Rectal smooth muscle tissue (tissue), 1 donor: ENCODE measurements at regions not wholly inside any gene's neighbourhood (a gene's known extent, or its start where the extent isn't known, plus 50 kb on each side); places are given as distances from the start of the nearest gene placed in this dataset.
"Not testable (repeated sequence)": the region's sequence is repeated elsewhere in the genome, so short reads cannot be mapped to it uniquely, and the experiment has no call there.

Experiments
- H3K27ac ChIP-seq: one replicate; pipeline ENCODE4 v1.7.0; 2013; ENCODE audit warnings: low read depth, low read length, inconsistent platforms
- H3K27me3 ChIP-seq: one replicate; pipeline ENCODE4 v1.7.0; 2013; ENCODE audit warnings: low read length; ENCODE audit not compliant: control insufficient read depth, insufficient read depth
- H3K36me3 ChIP-seq: one replicate; pipeline ENCODE4 v1.7.0; 2013; ENCODE audit warnings: low read length; ENCODE audit not compliant: control insufficient read depth, insufficient read depth
- H3K4me1 ChIP-seq: one replicate; pipeline ENCODE4 v1.7.0; 2013; ENCODE audit warnings: low read length; ENCODE audit not compliant: control insufficient read depth, insufficient read depth
- H3K4me3 ChIP-seq: one replicate; pipeline ENCODE4 v1.7.0; 2013; ENCODE audit warnings: low read length
- H3K9ac ChIP-seq: one replicate; pipeline ENCODE4 v1.7.0; 2013; ENCODE audit warnings: low read length

DNA sequence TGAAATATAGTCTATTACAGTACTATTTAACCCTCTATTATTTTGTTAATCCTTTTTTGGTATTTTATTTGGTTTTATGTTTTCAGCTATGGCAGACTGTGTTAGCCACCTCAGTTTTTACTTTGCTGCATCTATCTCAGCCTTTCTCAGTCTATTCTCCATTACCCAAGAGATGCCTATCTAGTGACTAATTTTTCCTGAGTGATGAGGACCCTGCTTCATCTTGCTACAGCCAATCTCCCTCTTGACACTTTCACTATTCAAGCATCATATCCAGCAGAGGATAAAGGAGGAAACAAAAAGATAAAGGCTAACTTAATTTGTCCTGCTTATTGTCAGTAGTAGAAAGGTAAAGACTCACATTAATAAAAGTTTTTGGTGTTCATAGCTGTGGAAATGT lies 141.8 kb upstream of the NECTIN3 start:
- Histone ChIP-seq H3K36me3 (no peaks in the 10 kb centered on the region), H3K9ac (no peak overlapping the region), H3K4me1 (no peaks in the 10 kb centered on the region), H3K27me3 (no peaks in the 10 kb centered on the region), H3K27ac (no peak overlapping the region), H3K4me3 (no peak overlapping the region)

DNA sequence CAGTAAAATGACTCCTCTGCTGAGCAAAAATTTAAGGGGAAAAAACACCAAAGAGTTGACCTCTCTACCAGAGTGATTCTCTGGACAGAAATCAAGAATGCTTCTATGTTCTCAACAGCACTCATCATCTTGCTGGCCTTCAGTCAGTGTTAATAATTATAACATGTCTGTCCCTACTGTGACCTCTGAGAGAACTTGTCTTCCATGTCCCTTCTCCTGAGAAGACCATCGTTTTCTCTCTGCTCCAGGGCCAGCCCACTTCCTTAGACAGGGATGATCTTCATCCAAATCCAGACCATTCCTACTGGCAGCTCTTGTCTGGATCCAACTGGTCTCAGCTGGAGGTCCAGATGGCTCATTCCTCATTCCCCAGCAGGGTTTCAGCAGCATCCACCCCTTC lies 139.0 kb upstream of the NECTIN3 start:
- H3K9ac ChIP-seq: no peak overlapping the region
- no peak overlapping the region for H3K27ac ChIP-seq
- no peaks in the 10 kb centered on the region for H3K36me3 ChIP-seq
- H3K27me3 ChIP-seq: no peaks in the 10 kb centered on the region
- no peaks in the 10 kb centered on the region for H3K4me1 ChIP-seq
- H3K4me3 ChIP-seq: no peak overlapping the region

GRCh38 chr3:110933821-110934426 lies 137.7 kb upstream of the NECTIN3 start:
- no peaks in the 10 kb centered on the region for H3K36me3 ChIP-seq
- H3K27me3 ChIP-seq: no peaks in the 10 kb centered on the region
- H3K9ac ChIP-seq: no peak overlapping the region
- no peak overlapping the region for H3K27ac ChIP-seq
- H3K4me3 ChIP-seq: no peak overlapping the region
- no peaks in the 10 kb centered on the region for H3K4me1 ChIP-seq

- no peaks in the 10 kb centered on the region for H3K4me1 ChIP-seq
- no peak overlapping the region for H3K9ac ChIP-seq
- H3K36me3 ChIP-seq: no peaks in the 10 kb centered on the region
- H3K27ac ChIP-seq: no peak overlapping the region
- no peak overlapping the region for H3K4me3 ChIP-seq
- H3K27me3 ChIP-seq: no peaks in the 10 kb centered on the region
Measured at GRCh38 chr3:110938629-110939028, 133.0 kb upstream of the NECTIN3 start.

- Histone ChIP-seq H3K36me3 (no peaks in the 10 kb centered on the region), H3K27me3 (no peaks in the 10 kb centered on the region), H3K27ac (no peak overlapping the region), H3K9ac (no peak overlapping the region), H3K4me3 (no peak overlapping the region), H3K4me1 (no peaks in the 10 kb centered on the region)
Measured at GRCh38 chr3:110940055-110940454, 131.6 kb upstream of the NECTIN3 start.

DNA sequence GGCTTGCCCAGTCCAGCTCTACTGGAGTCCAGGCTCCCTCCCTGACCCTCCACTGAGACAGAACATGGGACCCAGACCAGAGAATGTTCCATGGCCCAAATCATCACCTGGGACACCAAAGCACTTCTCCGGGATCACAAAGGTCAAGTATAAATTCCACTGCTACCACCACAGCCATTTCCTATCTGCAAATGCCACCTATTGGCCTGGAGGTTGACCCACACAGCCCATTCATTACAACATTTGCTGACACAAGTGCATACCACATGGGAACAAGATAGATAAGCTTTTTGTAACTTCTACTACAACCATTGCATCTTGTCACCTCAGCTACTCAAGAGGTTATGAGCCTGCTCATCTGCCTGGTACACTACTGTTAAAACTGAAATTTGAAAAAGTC lies 126.8 kb upstream of the NECTIN3 start:
- no peaks in the 10 kb centered on the region for H3K27me3 ChIP-seq
- H3K9ac ChIP-seq: no peak overlapping the region
- H3K27ac ChIP-seq: no peak overlapping the region
- H3K36me3 ChIP-seq: no peaks in the 10 kb centered on the region
- H3K4me1 ChIP-seq: no peaks in the 10 kb centered on the region
- H3K4me3 ChIP-seq: no peak overlapping the region

DNA sequence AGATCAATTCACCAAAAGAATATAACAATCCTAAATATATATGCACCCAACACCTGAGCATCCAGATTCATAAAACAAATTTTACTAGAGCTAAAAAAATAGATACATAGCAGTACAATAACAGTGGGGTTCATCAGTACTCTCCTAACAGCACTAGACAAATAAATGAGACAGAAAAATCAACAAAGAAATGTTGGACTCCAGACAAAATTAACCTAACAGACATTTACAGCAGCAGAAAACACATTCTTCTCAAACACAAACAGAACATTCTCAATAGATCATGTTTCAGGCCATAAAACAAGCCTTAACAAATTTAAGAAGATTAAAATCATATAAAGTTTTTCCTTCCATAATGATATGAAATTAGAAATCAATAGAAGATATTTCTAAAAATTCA lies 124.8 kb upstream of the NECTIN3 start:
- H3K4me1 ChIP-seq: no peaks in the 10 kb centered on the region
- H3K9ac ChIP-seq: no peak overlapping the region
- no peaks in the 10 kb centered on the region for H3K27me3 ChIP-seq
- H3K4me3 ChIP-seq: no peak overlapping the region
- H3K36me3 ChIP-seq: no peaks in the 10 kb centered on the region
- no peak overlapping the region for H3K27ac ChIP-seq

DNA sequence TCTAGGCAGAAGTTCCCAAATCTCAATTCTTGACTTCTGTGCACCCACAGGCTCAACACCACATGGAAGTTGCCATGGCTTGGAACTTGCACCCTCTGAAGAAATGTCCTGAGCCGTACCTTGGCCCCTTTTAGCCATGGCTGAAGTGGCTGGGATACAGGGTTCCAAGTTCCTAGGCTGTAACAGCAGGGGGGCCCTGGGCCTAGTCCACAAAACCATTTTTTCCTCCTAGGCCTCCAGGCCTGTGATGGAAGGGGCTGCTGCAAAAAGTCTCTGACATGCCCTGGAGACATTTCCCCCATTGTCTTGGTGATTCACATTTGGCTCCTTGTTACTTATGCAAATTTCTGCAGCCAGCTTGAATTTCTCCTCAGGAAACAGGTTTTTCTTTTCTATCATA lies 122.4 kb upstream of the NECTIN3 start:
- H3K27ac ChIP-seq, H3K27me3 ChIP-seq, H3K4me1 ChIP-seq, H3K36me3 ChIP-seq, H3K9ac ChIP-seq, H3K4me3 ChIP-seq: not testable (repeated sequence)

DNA sequence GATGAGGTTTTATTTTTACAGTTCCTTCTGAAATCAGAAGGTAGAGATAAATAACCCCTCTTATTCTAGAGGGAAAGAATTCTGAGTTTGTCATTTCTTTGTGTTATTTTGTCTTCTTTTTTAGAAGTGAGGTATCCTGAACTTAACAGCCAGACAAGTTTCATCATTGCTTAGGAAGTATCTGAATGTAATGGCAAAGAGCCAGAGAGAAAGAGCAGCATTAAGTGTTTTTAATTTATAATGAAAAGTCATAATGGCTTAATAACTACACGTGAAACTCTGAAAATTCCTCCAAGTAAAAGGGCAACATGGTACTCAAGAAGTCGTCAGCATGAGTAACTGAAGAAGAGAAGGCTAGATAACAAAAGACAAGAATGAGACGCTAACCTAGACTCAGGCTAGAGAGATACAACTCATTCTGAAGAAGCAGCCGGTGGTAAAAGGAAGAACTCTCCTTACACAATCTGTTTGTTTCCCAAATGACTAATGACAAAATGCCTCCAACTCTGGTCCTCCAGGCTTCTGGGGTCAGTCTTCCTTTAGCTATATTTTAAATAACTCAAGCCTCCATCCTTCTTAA lies 116.2 kb upstream of the NECTIN3 start:
- H3K9ac ChIP-seq: no peak overlapping the region
- no peaks in the 10 kb centered on the region for H3K27me3 ChIP-seq
- H3K4me1 ChIP-seq: no peaks in the 10 kb centered on the region
- H3K36me3 ChIP-seq: no peaks in the 10 kb centered on the region
- no peak overlapping the region for H3K27ac ChIP-seq
- no peak overlapping the region for H3K4me3 ChIP-seq

GRCh38 chr3:110956081-110956480 lies 115.5 kb upstream of the NECTIN3 start:
- Histone ChIP-seq H3K4me1 (no peaks in the 10 kb centered on the region), H3K27ac (no peak overlapping the region), H3K4me3 (no peak overlapping the region), H3K36me3 (no peaks in the 10 kb centered on the region), H3K9ac (no peak overlapping the region), H3K27me3 (no peaks in the 10 kb centered on the region)

DNA sequence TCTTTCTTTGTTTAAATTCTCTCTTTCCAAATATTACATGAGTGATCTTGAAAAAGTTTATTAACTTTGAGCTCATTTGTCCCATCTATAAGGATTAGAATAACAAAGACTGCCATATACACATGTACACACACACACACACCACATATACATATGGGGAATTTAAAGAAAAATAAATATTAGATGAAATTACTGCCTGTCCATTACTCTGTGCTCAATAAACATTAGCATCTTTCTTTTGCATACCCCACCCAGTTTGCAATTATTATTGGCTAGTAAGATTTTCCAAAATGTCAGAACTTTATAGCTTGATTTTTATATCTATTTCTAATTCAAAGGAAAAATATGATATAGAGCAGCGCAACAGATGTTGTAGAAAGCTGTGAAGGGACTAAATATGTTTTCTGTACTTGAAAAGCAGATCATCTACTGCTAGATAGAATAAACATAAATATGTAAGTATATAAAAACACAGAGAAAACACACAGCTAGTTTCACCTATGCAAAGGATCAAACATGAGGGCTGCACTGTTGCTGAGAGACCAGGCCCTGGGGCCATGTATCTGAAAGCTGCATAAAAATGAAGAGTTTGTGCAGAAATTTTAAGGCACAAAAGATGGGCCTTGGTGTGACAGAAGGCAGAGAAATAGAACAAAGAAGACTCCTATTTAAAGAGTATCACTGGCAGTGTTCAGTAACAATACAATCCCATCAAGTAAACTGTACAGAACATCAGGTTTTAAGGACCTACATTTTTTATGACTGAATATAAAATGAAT lies 114.2 kb upstream of the NECTIN3 start:
- no peaks in the 10 kb centered on the region for H3K4me1 ChIP-seq
- H3K36me3 ChIP-seq: no peaks in the 10 kb centered on the region
- H3K4me3 ChIP-seq: no peak overlapping the region
- H3K27ac ChIP-seq: no peak overlapping the region
- H3K27me3 ChIP-seq: no peaks in the 10 kb centered on the region
- H3K9ac ChIP-seq: no peak overlapping the region

GRCh38 chr3:110958313-110959147 lies 113.1 kb upstream of the NECTIN3 start:
- H3K4me1 ChIP-seq: no peaks in the 10 kb centered on the region
- H3K9ac ChIP-seq: no peak overlapping the region
- no peaks in the 10 kb centered on the region for H3K27me3 ChIP-seq
- H3K27ac ChIP-seq: no peak overlapping the region
- no peak overlapping the region for H3K4me3 ChIP-seq
- no peaks in the 10 kb centered on the region for H3K36me3 ChIP-seq
